ENCODE measurements at regions not wholly inside any gene's neighbourhood (a gene's known extent, or its start where the extent isn't known, plus 50 kb on each side); places are given as distances from the start of the nearest gene placed in this dataset.

GRCh38 chr5:54927097-54927746, 58.2 kb downstream of the ESM1 start:
- no peak overlapping the region for H3K27ac ChIP-seq (ENCODE audit: low read length)
- no peak for DNase-seq
- H3K4me1 ChIP-seq (ENCODE audit: control insufficient read depth, insufficient read depth, low read length) = no peaks in the 10 kb centered on the region
- H3K9me3 ChIP-seq (ENCODE audit: control insufficient read depth, low read length) = no peaks in the 10 kb centered on the region
- no peak for ATAC-seq
- intact Hi-C loops (cut with DNase I) = no loop called here
- WGBS = 58% methylated on average over 4 of the region's 4 CpGs
- H3K27me3 ChIP-seq (ENCODE audit: control insufficient read depth, insufficient read depth) = no peaks in the 10 kb centered on the region
- no peak overlapping the region for H3K4me3 ChIP-seq (ENCODE audit: low read length)

GRCh38 chr5:54924487-54924886, 60.9 kb downstream of the ESM1 start:
- ATAC-seq (no peak), DNase-seq (no peak)
- Histone ChIP-seq H3K27ac (ENCODE audit: low read length) (no peak overlapping the region), H3K4me3 (ENCODE audit: low read length) (no peak overlapping the region), H3K9me3 (ENCODE audit: control insufficient read depth, low read length) (no peaks in the 10 kb centered on the region), H3K4me1 (ENCODE audit: control insufficient read depth, insufficient read depth, low read length) (no peaks in the 10 kb centered on the region), H3K27me3 (ENCODE audit: control insufficient read depth, insufficient read depth) (no peaks in the 10 kb centered on the region)
- intact Hi-C loops (cut with DNase I) = no loop called here

GRCh38 chr5:54917323-54917722, 68.1 kb downstream of the ESM1 start:
- intact Hi-C loops (cut with DNase I) = no loop called here
- Histone ChIP-seq H3K4me1 (ENCODE audit: control insufficient read depth, insufficient read depth, low read length) (no peaks in the 10 kb centered on the region), H3K9me3 (ENCODE audit: control insufficient read depth, low read length) (no peaks in the 10 kb centered on the region), H3K27me3 (ENCODE audit: control insufficient read depth, insufficient read depth) (no peaks in the 10 kb centered on the region), H3K4me3 (ENCODE audit: low read length) (no peak overlapping the region), H3K27ac (ENCODE audit: low read length) (no peak overlapping the region)
- DNase-seq (no peak), ATAC-seq (no peak)

- whole genome bisulfite sequencing = 70% methylated on average over 3 of the region's 3 CpGs
- intact Hi-C loops (cut with DNase I) = no loop called here
- Histone ChIP-seq H3K4me3 (ENCODE audit: low read length) (no peak overlapping the region), H3K9me3 (ENCODE audit: control insufficient read depth, low read length) (no peaks in the 10 kb centered on the region), H3K27me3 (ENCODE audit: control insufficient read depth, insufficient read depth) (no peaks in the 10 kb centered on the region), H3K27ac (ENCODE audit: low read length) (no peak overlapping the region), H3K4me1 (ENCODE audit: control insufficient read depth, insufficient read depth, low read length) (no peaks in the 10 kb centered on the region)
- DNase-seq = no peak
- ATAC-seq = no peak
Measured at GRCh38 chr5:54915466-54916027, 69.8 kb downstream of the ESM1 start.

- H3K4me3 ChIP-seq (ENCODE audit: low read length) = no peak overlapping the region
- intact Hi-C loops (cut with DNase I) = no loop called here
- no peaks in the 10 kb centered on the region for H3K27me3 ChIP-seq (ENCODE audit: control insufficient read depth, insufficient read depth)
- H3K27ac ChIP-seq (ENCODE audit: low read length) = no peak overlapping the region
- H3K9me3 ChIP-seq (ENCODE audit: control insufficient read depth, low read length) = no peaks in the 10 kb centered on the region
- H3K4me1 ChIP-seq (ENCODE audit: control insufficient read depth, insufficient read depth, low read length) = no peaks in the 10 kb centered on the region
- no peak for DNase-seq
- no peak for ATAC-seq
- 88% methylated on average over 1 of the region's 1 CpG for WGBS
Measured at GRCh38 chr5:54912021-54912420, 73.4 kb downstream of the ESM1 start.

- DNase-seq (no peak), ATAC-seq (peak in 1 of 2 donors; percentile 36)
- no peak overlapping the region for H3K27ac ChIP-seq (ENCODE audit: low read length)
- H3K4me3 ChIP-seq (ENCODE audit: low read length) = no peak overlapping the region
- WGBS = 70% methylated on average over 4 of the region's 4 CpGs
- H3K9me3 ChIP-seq (ENCODE audit: control insufficient read depth, low read length) = no peaks in the 10 kb centered on the region
- intact Hi-C loops (cut with DNase I) = loop anchor here in 2 of 4 donors (5.0 to 10.0 kb wide), 2 partner anchors 235 to 237 kb away; no protein-coding TSS in a partner anchor
- no peaks in the 10 kb centered on the region for H3K4me1 ChIP-seq (ENCODE audit: control insufficient read depth, insufficient read depth, low read length)
- H3K27me3 ChIP-seq (ENCODE audit: control insufficient read depth, insufficient read depth) = no peaks in the 10 kb centered on the region
Measured at GRCh38 chr5:54909911-54910870, 75.2 kb downstream of the ESM1 start.

GRCh38 chr5:54908774-54909525, 76.4 kb downstream of the ESM1 start:
- Histone ChIP-seq H3K27ac (ENCODE audit: low read length) (no peak overlapping the region), H3K4me3 (ENCODE audit: low read length) (no peak overlapping the region), H3K9me3 (ENCODE audit: control insufficient read depth, low read length) (no peaks in the 10 kb centered on the region), H3K4me1 (ENCODE audit: control insufficient read depth, insufficient read depth, low read length) (no peaks in the 10 kb centered on the region), H3K27me3 (ENCODE audit: control insufficient read depth, insufficient read depth) (no peaks in the 10 kb centered on the region)
- intact Hi-C loops (cut with DNase I) = loop anchor here in 2 of 4 donors (5.0 to 10.0 kb wide), 2 partner anchors 236 to 238 kb away; no protein-coding TSS in a partner anchor
- ATAC-seq = no peak
- WGBS = 69% methylated on average over 2 of the region's 2 CpGs
- DNase-seq = no peak

GRCh38 chr5:54905942-54906537, 79.4 kb downstream of the ESM1 start:
- H3K27me3 ChIP-seq (ENCODE audit: control insufficient read depth, insufficient read depth) = no peaks in the 10 kb centered on the region
- intact Hi-C loops (cut with DNase I) = loop anchor here (2.0 to 10.0 kb wide), 4 partner anchors 239 to 241 kb away; no protein-coding TSS in a partner anchor
- no peaks in the 10 kb centered on the region for H3K4me1 ChIP-seq (ENCODE audit: control insufficient read depth, insufficient read depth, low read length)
- ATAC-seq = no peak
- peak; percentile 64 to 87 (median 66) for DNase-seq
- no peak overlapping the region for H3K4me3 ChIP-seq (ENCODE audit: low read length)
- no peak overlapping the region for H3K27ac ChIP-seq (ENCODE audit: low read length)
- H3K9me3 ChIP-seq (ENCODE audit: control insufficient read depth, low read length) = no peaks in the 10 kb centered on the region
- whole genome bisulfite sequencing = 2% methylated on average over 3 of the region's 3 CpGs

- WGBS = 96% methylated on average over 3 of the region's 3 CpGs
- Histone ChIP-seq H3K27ac (ENCODE audit: low read length) (no peak overlapping the region), H3K4me3 (ENCODE audit: low read length) (no peak overlapping the region), H3K27me3 (ENCODE audit: control insufficient read depth, insufficient read depth) (no peaks in the 10 kb centered on the region), H3K9me3 (ENCODE audit: control insufficient read depth, low read length) (no peaks in the 10 kb centered on the region), H3K4me1 (ENCODE audit: control insufficient read depth, insufficient read depth, low read length) (no peaks in the 10 kb centered on the region)
- intact Hi-C loops (cut with DNase I) = loop anchor here in 2 of 4 donors (5.0 to 10.0 kb wide), 2 partner anchors 239 to 242 kb away; no protein-coding TSS in a partner anchor
- DNase-seq = no peak
- ATAC-seq = no peak
Measured at GRCh38 chr5:54905246-54905795, 80.1 kb downstream of the ESM1 start.

GRCh38 chr5:54904425-54904824, 81.0 kb downstream of the ESM1 start:
- H3K27me3 ChIP-seq (ENCODE audit: control insufficient read depth, insufficient read depth) = no peaks in the 10 kb centered on the region
- WGBS = 61% methylated on average over 2 of the region's 2 CpGs
- intact Hi-C loops (cut with DNase I) = loop anchor here in 1 of 4 donors (10.0 kb wide), 1 partner anchor 240 kb away; no protein-coding TSS in a partner anchor
- H3K4me1 ChIP-seq (ENCODE audit: control insufficient read depth, insufficient read depth, low read length) = no peaks in the 10 kb centered on the region
- DNase-seq (no peak), ATAC-seq (no peak)
- H3K9me3 ChIP-seq (ENCODE audit: control insufficient read depth, low read length) = no peaks in the 10 kb centered on the region
- H3K4me3 ChIP-seq (ENCODE audit: low read length) = no peak overlapping the region
- H3K27ac ChIP-seq (ENCODE audit: low read length) = no peak overlapping the region

Measured in right cardiac atrium (tissue), 5 donors.